ENCODE measurements at regions not wholly inside any gene's neighbourhood (a gene's known extent, or its start where the extent isn't known, plus 50 kb on each side); places are given as distances from the start of the nearest gene placed in this dataset.

DNA sequence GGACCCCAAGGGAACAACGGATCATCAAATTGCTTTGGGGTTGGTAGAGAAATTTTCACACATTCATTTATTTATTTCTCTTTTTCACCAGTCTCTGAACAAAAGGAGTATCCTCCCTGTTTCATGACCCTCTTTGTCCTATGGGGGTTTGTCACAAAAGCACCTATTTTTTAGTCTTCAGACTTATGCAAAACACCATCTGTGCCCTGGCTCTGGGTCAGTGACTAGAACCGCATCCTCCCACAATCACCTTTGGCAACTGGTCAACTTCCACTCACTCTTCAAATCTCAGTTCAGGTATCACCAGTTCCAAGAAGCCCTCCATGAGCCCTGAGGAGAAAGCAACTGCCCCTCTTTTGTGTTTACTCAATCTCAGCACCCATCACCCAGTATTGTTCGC lies 395.7 kb downstream of the CDK5RAP2 start:
- TF ChIP-seq, protein P1, sequence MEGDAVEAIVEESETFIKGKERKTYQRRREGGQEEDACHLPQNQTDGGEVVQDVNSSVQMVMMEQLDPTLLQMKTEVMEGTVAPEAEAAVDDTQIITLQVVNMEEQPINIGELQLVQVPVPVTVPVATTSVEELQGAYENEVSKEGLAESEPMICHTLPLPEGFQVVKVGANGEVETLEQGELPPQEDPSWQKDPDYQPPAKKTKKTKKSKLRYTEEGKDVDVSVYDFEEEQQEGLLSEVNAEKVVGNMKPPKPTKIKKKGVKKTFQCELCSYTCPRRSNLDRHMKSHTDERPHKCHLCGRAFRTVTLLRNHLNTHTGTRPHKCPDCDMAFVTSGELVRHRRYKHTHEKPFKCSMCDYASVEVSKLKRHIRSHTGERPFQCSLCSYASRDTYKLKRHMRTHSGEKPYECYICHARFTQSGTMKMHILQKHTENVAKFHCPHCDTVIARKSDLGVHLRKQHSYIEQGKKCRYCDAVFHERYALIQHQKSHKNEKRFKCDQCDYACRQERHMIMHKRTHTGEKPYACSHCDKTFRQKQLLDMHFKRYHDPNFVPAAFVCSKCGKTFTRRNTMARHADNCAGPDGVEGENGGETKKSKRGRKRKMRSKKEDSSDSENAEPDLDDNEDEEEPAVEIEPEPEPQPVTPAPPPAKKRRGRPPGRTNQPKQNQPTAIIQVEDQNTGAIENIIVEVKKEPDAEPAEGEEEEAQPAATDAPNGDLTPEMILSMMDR (IDR thresholded peaks at IDR 0.05), result no peak
- TF ChIP-seq FOXJ3 (CRISPR knock-in tag; IDR thresholded peaks at IDR 0.05; ENCODE audit: borderline replicate concordance) (no peak), ATF1 (CRISPR knock-in tag; IDR thresholded peaks at IDR 0.05) (no peak), MXD4 (CRISPR knock-in tag; IDR thresholded peaks at IDR 0.05; ENCODE audit: borderline replicate concordance) (no peak), JUN (CRISPR knock-in tag; IDR thresholded peaks at IDR 0.05) (no peak), NFE2L1 (CRISPR knock-in tag; IDR thresholded peaks at IDR 0.05) (no peak), CREB1 (CRISPR knock-in tag; IDR thresholded peaks at IDR 0.05) (no peak)
- TF ChIP-seq, protein P2, sequence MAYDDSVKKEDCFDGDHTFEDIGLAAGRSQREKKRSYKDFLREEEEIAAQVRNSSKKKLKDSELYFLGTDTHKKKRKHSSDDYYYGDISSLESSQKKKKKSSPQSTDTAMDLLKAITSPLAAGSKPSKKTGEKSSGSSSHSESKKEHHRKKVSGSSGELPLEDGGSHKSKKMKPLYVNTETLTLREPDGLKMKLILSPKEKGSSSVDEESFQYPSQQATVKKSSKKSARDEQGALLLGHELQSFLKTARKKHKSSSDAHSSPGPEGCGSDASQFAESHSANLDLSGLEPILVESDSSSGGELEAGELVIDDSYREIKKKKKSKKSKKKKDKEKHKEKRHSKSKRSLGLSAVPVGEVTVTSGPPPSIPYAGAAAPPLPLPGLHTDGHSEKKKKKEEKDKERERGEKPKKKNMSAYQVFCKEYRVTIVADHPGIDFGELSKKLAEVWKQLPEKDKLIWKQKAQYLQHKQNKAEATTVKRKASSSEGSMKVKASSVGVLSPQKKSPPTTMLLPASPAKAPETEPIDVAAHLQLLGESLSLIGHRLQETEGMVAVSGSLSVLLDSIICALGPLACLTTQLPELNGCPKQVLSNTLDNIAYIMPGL (CRISPR knock-in tag; IDR thresholded peaks at IDR 0.05), result no peak
- TF ChIP-seq, protein P3, sequence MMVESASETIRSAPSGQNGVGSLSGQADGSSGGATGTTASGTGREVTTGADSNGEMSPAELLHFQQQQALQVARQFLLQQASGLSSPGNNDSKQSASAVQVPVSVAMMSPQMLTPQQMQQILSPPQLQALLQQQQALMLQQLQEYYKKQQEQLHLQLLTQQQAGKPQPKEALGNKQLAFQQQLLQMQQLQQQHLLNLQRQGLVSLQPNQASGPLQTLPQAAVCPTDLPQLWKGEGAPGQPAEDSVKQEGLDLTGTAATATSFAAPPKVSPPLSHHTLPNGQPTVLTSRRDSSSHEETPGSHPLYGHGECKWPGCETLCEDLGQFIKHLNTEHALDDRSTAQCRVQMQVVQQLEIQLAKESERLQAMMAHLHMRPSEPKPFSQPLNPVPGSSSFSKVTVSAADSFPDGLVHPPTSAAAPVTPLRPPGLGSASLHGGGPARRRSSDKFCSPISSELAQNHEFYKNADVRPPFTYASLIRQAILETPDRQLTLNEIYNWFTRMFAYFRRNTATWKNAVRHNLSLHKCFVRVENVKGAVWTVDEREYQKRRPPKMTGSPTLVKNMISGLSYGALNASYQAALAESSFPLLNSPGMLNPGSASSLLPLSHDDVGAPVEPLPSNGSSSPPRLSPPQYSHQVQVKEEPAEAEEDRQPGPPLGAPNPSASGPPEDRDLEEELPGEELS (CRISPR knock-in tag; IDR thresholded peaks at IDR 0.05), result no peak
- TF ChIP-seq, protein P4, sequence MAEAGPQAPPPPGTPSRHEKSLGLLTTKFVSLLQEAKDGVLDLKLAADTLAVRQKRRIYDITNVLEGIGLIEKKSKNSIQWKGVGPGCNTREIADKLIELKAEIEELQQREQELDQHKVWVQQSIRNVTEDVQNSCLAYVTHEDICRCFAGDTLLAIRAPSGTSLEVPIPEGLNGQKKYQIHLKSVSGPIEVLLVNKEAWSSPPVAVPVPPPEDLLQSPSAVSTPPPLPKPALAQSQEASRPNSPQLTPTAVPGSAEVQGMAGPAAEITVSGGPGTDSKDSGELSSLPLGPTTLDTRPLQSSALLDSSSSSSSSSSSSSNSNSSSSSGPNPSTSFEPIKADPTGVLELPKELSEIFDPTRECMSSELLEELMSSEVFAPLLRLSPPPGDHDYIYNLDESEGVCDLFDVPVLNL (CRISPR knock-in tag; IDR thresholded peaks at IDR 0.05; ENCODE audit: borderline replicate concordance, low read depth), result no peak
- TF ChIP-seq, protein P5, sequence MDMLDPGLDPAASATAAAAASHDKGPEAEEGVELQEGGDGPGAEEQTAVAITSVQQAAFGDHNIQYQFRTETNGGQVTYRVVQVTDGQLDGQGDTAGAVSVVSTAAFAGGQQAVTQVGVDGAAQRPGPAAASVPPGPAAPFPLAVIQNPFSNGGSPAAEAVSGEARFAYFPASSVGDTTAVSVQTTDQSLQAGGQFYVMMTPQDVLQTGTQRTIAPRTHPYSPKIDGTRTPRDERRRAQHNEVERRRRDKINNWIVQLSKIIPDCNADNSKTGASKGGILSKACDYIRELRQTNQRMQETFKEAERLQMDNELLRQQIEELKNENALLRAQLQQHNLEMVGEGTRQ (CRISPR knock-in tag; IDR thresholded peaks at IDR 0.05), result no peak
- TF ChIP-seq, protein P6, sequence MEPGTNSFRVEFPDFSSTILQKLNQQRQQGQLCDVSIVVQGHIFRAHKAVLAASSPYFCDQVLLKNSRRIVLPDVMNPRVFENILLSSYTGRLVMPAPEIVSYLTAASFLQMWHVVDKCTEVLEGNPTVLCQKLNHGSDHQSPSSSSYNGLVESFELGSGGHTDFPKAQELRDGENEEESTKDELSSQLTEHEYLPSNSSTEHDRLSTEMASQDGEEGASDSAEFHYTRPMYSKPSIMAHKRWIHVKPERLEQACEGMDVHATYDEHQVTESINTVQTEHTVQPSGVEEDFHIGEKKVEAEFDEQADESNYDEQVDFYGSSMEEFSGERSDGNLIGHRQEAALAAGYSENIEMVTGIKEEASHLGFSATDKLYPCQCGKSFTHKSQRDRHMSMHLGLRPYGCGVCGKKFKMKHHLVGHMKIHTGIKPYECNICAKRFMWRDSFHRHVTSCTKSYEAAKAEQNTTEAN (CRISPR knock-in tag; IDR thresholded peaks at IDR 0.05), result no peak
